Erythroblast (primary cell): ENCODE measurements at regions not wholly inside any gene's neighbourhood (a gene's known extent, or its start where the extent isn't known, plus 50 kb on each side); places are given as distances from the start of the nearest gene placed in this dataset.

Source experiments
- GATA1 ChIP-seq: IDR thresholded peaks from 2 replicates; pipeline ENCODE4 v1.6.1; 2011; ENCODE audit warnings: low read depth, mild to moderate bottlenecking, control low read depth, low read length, moderate library complexity
- POLR2A ChIP-seq: IDR thresholded peaks from 2 replicates; pipeline ENCODE4 v1.6.1; 2011; ENCODE audit warnings: mild to moderate bottlenecking, low read length

DNA sequence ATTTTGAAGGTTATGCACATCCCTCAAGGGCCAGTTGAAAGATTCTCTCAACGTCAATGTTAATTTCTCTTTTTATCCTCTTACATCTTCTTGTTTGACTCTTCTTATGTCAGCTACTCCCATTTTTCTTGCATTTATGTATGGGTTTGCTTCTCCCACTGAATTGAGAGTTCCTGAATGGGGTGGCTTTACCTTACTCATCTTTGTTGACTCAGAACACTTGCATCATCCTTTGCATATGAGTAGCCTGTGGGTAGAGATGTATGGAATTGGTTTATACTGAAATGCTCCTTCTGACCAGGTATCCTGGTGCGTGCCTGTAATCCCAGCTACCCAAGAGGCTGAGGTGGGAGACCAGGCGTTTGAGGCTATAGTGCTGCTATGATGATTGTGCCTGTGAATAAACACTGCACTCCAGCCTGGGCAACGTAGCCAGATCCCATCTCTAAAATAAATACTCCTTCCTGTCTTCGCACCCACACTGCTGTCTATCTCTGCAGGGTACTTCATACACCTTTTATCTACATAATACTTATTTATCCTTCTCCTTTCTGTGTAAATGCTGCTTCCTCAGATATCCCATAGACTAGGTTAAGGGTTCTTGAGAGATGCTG is 123.6 kb upstream of the DPH6 start:
- TF ChIP-seq POLR2A (no peak), GATA1 (no peak)
